ENCODE measurements at regions not wholly inside any gene's neighbourhood (a gene's known extent, or its start where the extent isn't known, plus 50 kb on each side); places are given as distances from the start of the nearest gene placed in this dataset.

- Histone ChIP-seq H3K27ac (replicated peaks; ENCODE audit: low read length) (no peak overlapping the region), H3K36me3 (replicated peaks in 1 of 2; ENCODE audit: control insufficient read depth in 2 of 2, insufficient read depth in 2 of 2, low read length in 2 of 2) (no peaks in the 10 kb centered on the region), H3K4me2 (ENCODE audit: insufficient read depth, low read length, poor library complexity, severe bottlenecking) (no peak overlapping the region), H2BK5ac (ENCODE audit: low read length) (no peak overlapping the region), H3K4me3 (ENCODE audit: low read length in 2 of 2) (no peak overlapping the region), H3K4ac (ENCODE audit: low read length) (no peak overlapping the region), H2AK5ac (ENCODE audit: low read depth, low read length) (no peak overlapping the region), H2AFZ (ENCODE audit: low read length) (no peak overlapping the region), H2BK12ac (ENCODE audit: low read length) (no peak overlapping the region), H3K9ac (ENCODE audit: low read depth, low read length, poor library complexity) (no peak overlapping the region), H3K23ac (ENCODE audit: low read depth, low read length, poor library complexity) (no peak overlapping the region), H4K91ac (ENCODE audit: low read depth, low read length, poor library complexity) (no peak overlapping the region), H2BK15ac (ENCODE audit: low read length) (no peak overlapping the region), H3K79me1 (ENCODE audit: low read depth, low read length) (no peaks in the 10 kb centered on the region), H2BK120ac (ENCODE audit: low read depth, low read length) (no peak overlapping the region), H3K4me1 (ENCODE audit: control insufficient read depth in 2 of 2, insufficient read depth in 1 of 2, low read depth in 1 of 2, low read length in 2 of 2) (peaks cover 3 to 13% of the 10 kb centered on the region in 2 donors), H4K8ac (ENCODE audit: low read depth, low read length) (no peak overlapping the region), H3K18ac (ENCODE audit: low read length) (no peak overlapping the region), H3K9me3 (replicated peaks in 1 of 2; ENCODE audit: control insufficient read depth in 2 of 2, insufficient read depth in 1 of 2, low read depth in 1 of 2, low read length in 2 of 2) (no peaks in the 10 kb centered on the region), H3K27me3 (ENCODE audit: control insufficient read depth in 3 of 3, insufficient read depth in 3 of 3, low read depth in 1 of 3, low read length in 3 of 3) (no peaks in the 10 kb centered on the region), H3K14ac (ENCODE audit: low read length) (no peak overlapping the region)
- no peak for DNase-seq (ENCODE audit: low spot score)
- WGBS, 2 donors (ENCODE audit: extremely low coverage in 2 of 2, insufficient read length in 2 of 2, insufficient replicate concordance in 1 of 2), result no CpG with 5 or more reads among the region's 2 CpGs
Observed at GRCh38 chr6:21392177-21392576, 201.4 kb upstream of the SOX4 start.

GRCh38 chr6:21393441-21394165 is 199.9 kb upstream of the SOX4 start:
- Histone ChIP-seq H3K23ac (ENCODE audit: low read depth, low read length, poor library complexity) (no peak overlapping the region), H3K14ac (ENCODE audit: low read length) (no peak overlapping the region), H2BK15ac (ENCODE audit: low read length) (no peak overlapping the region), H3K4me1 (ENCODE audit: control insufficient read depth in 2 of 2, insufficient read depth in 1 of 2, low read depth in 1 of 2, low read length in 2 of 2) (peaks cover 6% of the 10 kb centered on the region in 2 donors), H3K79me1 (ENCODE audit: low read depth, low read length) (peaks cover 2% of the 10 kb centered on the region), H3K4me2 (ENCODE audit: insufficient read depth, low read length, poor library complexity, severe bottlenecking) (no peak overlapping the region), H2BK12ac (ENCODE audit: low read length) (no peak overlapping the region), H3K4ac (ENCODE audit: low read length) (no peak overlapping the region), H2AFZ (ENCODE audit: low read length) (no peak overlapping the region), H3K18ac (ENCODE audit: low read length) (no peak overlapping the region), H2BK120ac (ENCODE audit: low read depth, low read length) (no peak overlapping the region), H4K8ac (ENCODE audit: low read depth, low read length) (no peak overlapping the region), H3K27ac (replicated peaks; ENCODE audit: low read length) (no peak overlapping the region), H3K36me3 (replicated peaks in 1 of 2; ENCODE audit: control insufficient read depth in 2 of 2, insufficient read depth in 2 of 2, low read length in 2 of 2) (no peaks in the 10 kb centered on the region), H3K9me3 (replicated peaks in 1 of 2; ENCODE audit: control insufficient read depth in 2 of 2, insufficient read depth in 1 of 2, low read depth in 1 of 2, low read length in 2 of 2) (no peaks in the 10 kb centered on the region), H3K4me3 (ENCODE audit: low read length in 2 of 2) (no peak overlapping the region), H2AK5ac (ENCODE audit: low read depth, low read length) (no peak overlapping the region), H3K9ac (ENCODE audit: low read depth, low read length, poor library complexity) (no peak overlapping the region), H3K27me3 (ENCODE audit: control insufficient read depth in 3 of 3, insufficient read depth in 3 of 3, low read depth in 1 of 3, low read length in 3 of 3) (no peaks in the 10 kb centered on the region), H4K91ac (ENCODE audit: low read depth, low read length, poor library complexity) (no peak overlapping the region), H2BK5ac (ENCODE audit: low read length) (no peak overlapping the region)
- no CpG with 5 or more reads among the region's 10 CpGs for WGBS, 2 donors (ENCODE audit: extremely low coverage in 2 of 2, insufficient read length in 2 of 2, insufficient replicate concordance in 1 of 2)
- no peak for DNase-seq (ENCODE audit: low spot score)

- Histone ChIP-seq H3K14ac (ENCODE audit: low read length) (no peak overlapping the region), H3K23ac (ENCODE audit: low read depth, low read length, poor library complexity) (no peak overlapping the region), H4K8ac (ENCODE audit: low read depth, low read length) (no peak overlapping the region), H3K9me3 (replicated peaks in 1 of 2; ENCODE audit: control insufficient read depth in 2 of 2, insufficient read depth in 1 of 2, low read depth in 1 of 2, low read length in 2 of 2) (no peaks in the 10 kb centered on the region), H2BK15ac (ENCODE audit: low read length) (no peak overlapping the region), H3K4me3 (ENCODE audit: low read length in 2 of 2) (no peak overlapping the region), H2BK5ac (ENCODE audit: low read length) (no peak overlapping the region), H3K4me2 (ENCODE audit: insufficient read depth, low read length, poor library complexity, severe bottlenecking) (no peak overlapping the region), H2BK12ac (ENCODE audit: low read length) (no peak overlapping the region), H3K27ac (replicated peaks; ENCODE audit: low read length) (no peak overlapping the region), H2AK5ac (ENCODE audit: low read depth, low read length) (no peak overlapping the region), H4K91ac (ENCODE audit: low read depth, low read length, poor library complexity) (no peak overlapping the region), H2AFZ (ENCODE audit: low read length) (no peak overlapping the region), H3K79me1 (ENCODE audit: low read depth, low read length) (peaks cover 2% of the 10 kb centered on the region), H2BK120ac (ENCODE audit: low read depth, low read length) (no peak overlapping the region), H3K18ac (ENCODE audit: low read length) (no peak overlapping the region), H3K36me3 (replicated peaks in 1 of 2; ENCODE audit: control insufficient read depth in 2 of 2, insufficient read depth in 2 of 2, low read length in 2 of 2) (no peaks in the 10 kb centered on the region), H3K4ac (ENCODE audit: low read length) (no peak overlapping the region), H3K9ac (ENCODE audit: low read depth, low read length, poor library complexity) (no peak overlapping the region), H3K27me3 (ENCODE audit: control insufficient read depth in 3 of 3, insufficient read depth in 3 of 3, low read depth in 1 of 3, low read length in 3 of 3) (no peaks in the 10 kb centered on the region), H3K4me1 (ENCODE audit: control insufficient read depth in 2 of 2, insufficient read depth in 1 of 2, low read depth in 1 of 2, low read length in 2 of 2) (peaks cover 9 to 11% of the 10 kb centered on the region in 2 donors)
- WGBS, 2 donors (ENCODE audit: extremely low coverage in 2 of 2, insufficient read length in 2 of 2, insufficient replicate concordance in 1 of 2), result no CpG with 5 or more reads among the region's 2 CpGs
- no peak for DNase-seq (ENCODE audit: low spot score)
Observed at GRCh38 chr6:21395121-21395520, 198.4 kb upstream of the SOX4 start.

- peaks cover 2% of the 10 kb centered on the region for H3K79me1 ChIP-seq (ENCODE audit: low read depth, low read length)
- no peak overlapping the region for H4K8ac ChIP-seq (ENCODE audit: low read depth, low read length)
- H2AK5ac ChIP-seq (ENCODE audit: low read depth, low read length), result no peak overlapping the region
- H3K4ac ChIP-seq (ENCODE audit: low read length), result no peak overlapping the region
- H3K14ac ChIP-seq (ENCODE audit: low read length), result no peak overlapping the region
- no peak overlapping the region for H2BK120ac ChIP-seq (ENCODE audit: low read depth, low read length)
- H2BK12ac ChIP-seq (ENCODE audit: low read length), result no peak overlapping the region
- no peaks in the 10 kb centered on the region for H3K27me3 ChIP-seq (ENCODE audit: control insufficient read depth in 3 of 3, insufficient read depth in 3 of 3, low read depth in 1 of 3, low read length in 3 of 3)
- H3K36me3 ChIP-seq (replicated peaks in 1 of 2; ENCODE audit: control insufficient read depth in 2 of 2, insufficient read depth in 2 of 2, low read length in 2 of 2), result no peaks in the 10 kb centered on the region
- H3K27ac ChIP-seq (replicated peaks; ENCODE audit: low read length), result no peak overlapping the region
- H4K91ac ChIP-seq (ENCODE audit: low read depth, low read length, poor library complexity), result no peak overlapping the region
- no peak overlapping the region for H3K4me2 ChIP-seq (ENCODE audit: insufficient read depth, low read length, poor library complexity, severe bottlenecking)
- H3K9ac ChIP-seq (ENCODE audit: low read depth, low read length, poor library complexity), result no peak overlapping the region
- H3K4me3 ChIP-seq (ENCODE audit: low read length in 2 of 2), result no peak overlapping the region
- no peak overlapping the region for H2BK15ac ChIP-seq (ENCODE audit: low read length)
- H3K23ac ChIP-seq (ENCODE audit: low read depth, low read length, poor library complexity), result no peak overlapping the region
- peaks cover 9 to 11% of the 10 kb centered on the region in 2 donors for H3K4me1 ChIP-seq (ENCODE audit: control insufficient read depth in 2 of 2, insufficient read depth in 1 of 2, low read depth in 1 of 2, low read length in 2 of 2)
- no peak overlapping the region for H2BK5ac ChIP-seq (ENCODE audit: low read length)
- H3K18ac ChIP-seq (ENCODE audit: low read length), result no peak overlapping the region
- H2AFZ ChIP-seq (ENCODE audit: low read length), result peak overlapping the region; percentile 26
- DNase-seq (ENCODE audit: low spot score), result no peak
- no peaks in the 10 kb centered on the region for H3K9me3 ChIP-seq (replicated peaks in 1 of 2; ENCODE audit: control insufficient read depth in 2 of 2, insufficient read depth in 1 of 2, low read depth in 1 of 2, low read length in 2 of 2)
Observed at GRCh38 chr6:21396313-21396712, 197.2 kb upstream of the SOX4 start.

Measured in neuronal stem cell (in vitro differentiated cells).